Natural killer cell treated with Interleukin-12 subunit alpha and Interleukin-12 subunit beta and Interleukin-15 and Interleukin-18, amount 100 ng/mL, for 72 hours (primary cell): ENCODE measurements at regions not wholly inside any gene's neighbourhood (a gene's known extent, or its start where the extent isn't known, plus 50 kb on each side); places are given as distances from the start of the nearest gene placed in this dataset.

Experiments
- ATAC-seq, 2 donors: fragments of 150-1000 bp; cut with Tn5 transposase in 1 of 2; sonication (Bioruptor Pico), chemical (Tn5 transposase) in 1 of 2; 2 replicates each; pipeline ENCODE4 v1.10.0; 2021
- DNase-seq: peaks from one replicate; pipeline ENCODE4 v3.0.0; 2022; ENCODE audit warnings: low spot score
- H3K27ac Mint-ChIP-seq, 2 donors: 1 replicate in 1 of 2; 2 replicates in 1 of 2; pipeline ENCODE4 v1.8.0; 2022; ENCODE audit warnings: mixed read lengths in 2 of 2, mild to moderate bottlenecking in 1 of 2, moderate library complexity in 1 of 2
- H3K27me3 Mint-ChIP-seq, 2 donors: 1 replicate in 1 of 2; 2 replicates in 1 of 2; pipeline ENCODE4 v1.8.0; 2022; ENCODE audit warnings: mixed read lengths in 2 of 2
- H3K36me3 Mint-ChIP-seq: one replicate; pipeline ENCODE4 v1.8.0; 2022; ENCODE audit warnings: mixed read lengths
- H3K4me1 Mint-ChIP-seq, 2 donors: 1 replicate in 1 of 2; 2 replicates in 1 of 2; pipeline ENCODE4 v1.8.0; 2022; ENCODE audit warnings: low read depth in 2 of 2, mixed read lengths in 2 of 2, mild to moderate bottlenecking in 1 of 2
- H3K4me3 Mint-ChIP-seq: one replicate; pipeline ENCODE4 v1.8.0; 2022; ENCODE audit warnings: mixed read lengths
- H3K9me3 Mint-ChIP-seq: 2 replicates; pipeline ENCODE4 v1.8.0; 2022; ENCODE audit warnings: mixed read lengths

DNA sequence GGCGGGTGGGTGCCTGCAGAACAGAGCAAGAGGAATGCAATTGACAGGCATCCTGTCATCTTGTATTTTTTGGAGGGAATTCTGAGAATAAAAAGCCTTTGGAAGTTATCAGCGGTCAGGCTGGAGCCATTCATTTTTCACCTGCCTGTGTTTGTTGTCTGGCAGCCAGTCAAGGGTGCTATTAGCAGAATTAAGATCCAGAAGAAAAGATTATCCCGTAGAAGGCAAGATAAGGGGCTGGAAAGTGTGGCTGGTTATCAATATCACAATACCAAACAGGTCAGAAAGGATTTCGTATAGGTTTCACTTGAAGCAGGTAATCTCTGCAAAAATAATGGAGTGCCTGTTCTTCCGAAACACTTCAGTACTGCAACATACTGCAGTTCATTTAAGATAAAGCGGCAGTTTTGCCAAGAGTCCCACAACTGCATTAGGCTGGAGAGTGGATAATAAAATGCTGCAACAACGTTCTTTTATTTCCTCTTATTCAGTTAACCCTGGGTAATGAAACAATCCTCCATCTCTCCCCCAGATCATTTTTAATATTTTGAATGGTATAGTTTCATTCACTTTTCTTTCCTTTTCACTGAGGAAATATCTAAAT lies 171.2 kb upstream of the CDKN3 start:
- H3K4me3 Mint-ChIP-seq = no peak overlapping the region
- no peaks in the 10 kb centered on the region for H3K9me3 Mint-ChIP-seq
- H3K27me3 Mint-ChIP-seq = peaks cover 15 to 44% of the 10 kb centered on the region in 2 donors
- ATAC-seq (no peak), DNase-seq (no peak)
- H3K27ac Mint-ChIP-seq = no peak overlapping the region
- H3K36me3 Mint-ChIP-seq = no peaks in the 10 kb centered on the region
- no peaks in the 10 kb centered on the region for H3K4me1 Mint-ChIP-seq

DNA sequence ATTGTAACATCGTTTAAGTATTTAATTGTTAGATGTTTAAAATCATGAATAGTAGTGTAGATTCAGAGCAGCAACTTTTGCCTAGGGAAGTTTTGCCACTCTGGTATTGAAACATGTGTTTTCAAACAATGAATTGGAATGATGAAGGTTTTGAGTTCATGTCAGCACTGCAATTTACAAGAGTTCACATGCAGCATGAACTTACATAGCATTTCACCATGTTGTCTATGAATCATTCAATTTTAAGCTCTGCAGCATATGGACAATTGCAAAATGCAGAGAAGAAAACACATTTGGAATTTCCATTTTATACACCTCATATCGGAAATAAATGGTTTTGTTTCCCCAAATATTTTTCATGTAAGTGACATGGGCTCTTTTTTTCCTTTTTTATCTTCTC lies 170.7 kb upstream of the CDKN3 start:
- no peak overlapping the region for H3K27ac Mint-ChIP-seq
- no peak for ATAC-seq
- no peaks in the 10 kb centered on the region for H3K4me1 Mint-ChIP-seq
- no peaks in the 10 kb centered on the region for H3K9me3 Mint-ChIP-seq
- DNase-seq = no peak
- no peak overlapping the region for H3K4me3 Mint-ChIP-seq
- no peaks in the 10 kb centered on the region for H3K36me3 Mint-ChIP-seq
- H3K27me3 Mint-ChIP-seq = peaks cover 12 to 43% of the 10 kb centered on the region in 2 donors

GRCh38 chr14:54226558-54226957 lies 170.2 kb upstream of the CDKN3 start:
- Mint-ChIP-seq H3K9me3 (no peaks in the 10 kb centered on the region), H3K4me1 (no peaks in the 10 kb centered on the region), H3K4me3 (no peak overlapping the region), H3K36me3 (no peaks in the 10 kb centered on the region), H3K27ac (no peak overlapping the region), H3K27me3 (peaks cover 12 to 43% of the 10 kb centered on the region in 2 donors)
- no peak for ATAC-seq
- DNase-seq = no peak

DNA sequence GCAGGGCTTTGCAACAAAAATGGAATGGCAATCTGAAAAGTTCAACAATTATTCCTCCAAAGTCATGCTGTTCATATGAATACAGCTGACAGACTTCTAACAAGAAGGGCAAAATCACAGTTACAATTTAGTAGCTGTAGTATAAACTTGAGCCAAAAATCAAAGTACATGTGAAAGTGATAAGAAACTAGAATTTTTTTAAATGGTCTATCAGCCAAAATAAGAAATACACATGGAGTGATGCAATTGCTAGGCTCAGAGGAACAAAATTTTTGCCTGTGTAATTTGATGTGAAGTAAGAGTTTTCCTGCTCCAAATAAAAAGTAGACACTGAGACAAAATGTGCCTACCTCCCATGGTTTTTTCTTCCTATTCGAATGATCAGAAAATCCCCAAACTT lies 167.7 kb upstream of the CDKN3 start:
- DNase-seq (no peak), ATAC-seq (no peak)
- H3K4me3 Mint-ChIP-seq = no peak overlapping the region
- H3K9me3 Mint-ChIP-seq = no peaks in the 10 kb centered on the region
- H3K27ac Mint-ChIP-seq = no peak overlapping the region
- no peaks in the 10 kb centered on the region for H3K36me3 Mint-ChIP-seq
- H3K27me3 Mint-ChIP-seq = peaks cover 0 to 28% of the 10 kb centered on the region in 2 donors
- H3K4me1 Mint-ChIP-seq = no peaks in the 10 kb centered on the region

DNA sequence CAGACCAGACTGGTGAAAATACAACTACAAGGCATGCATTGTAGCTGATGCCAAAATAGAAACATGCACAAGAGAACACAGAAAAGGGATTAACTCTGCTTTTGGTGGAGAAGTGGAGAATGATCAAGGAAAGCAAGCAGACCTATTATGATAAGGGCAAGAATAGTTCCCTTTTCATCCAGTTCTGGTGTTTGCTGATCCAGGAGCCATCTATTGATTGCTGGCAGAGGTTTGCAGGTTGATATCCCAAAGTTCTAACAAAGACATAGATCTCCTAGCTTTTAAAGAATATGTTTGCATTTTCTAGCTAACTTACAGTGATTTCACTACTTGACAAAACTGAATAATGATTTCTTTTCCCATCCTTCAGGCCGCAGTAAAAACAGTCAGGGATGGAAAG lies 166.2 kb upstream of the CDKN3 start:
- DNase-seq = no peak
- peaks cover 3% of the 10 kb centered on the region for H3K9me3 Mint-ChIP-seq
- no peak for ATAC-seq
- no peaks in the 10 kb centered on the region for H3K36me3 Mint-ChIP-seq
- peaks cover 0 to 22% of the 10 kb centered on the region in 2 donors for H3K27me3 Mint-ChIP-seq
- H3K27ac Mint-ChIP-seq = no peak overlapping the region
- H3K4me3 Mint-ChIP-seq = no peak overlapping the region
- H3K4me1 Mint-ChIP-seq = no peaks in the 10 kb centered on the region

GRCh38 chr14:54232735-54233134 lies 164.1 kb upstream of the CDKN3 start:
- Mint-ChIP-seq H3K36me3 (no peaks in the 10 kb centered on the region), H3K27ac (no peak overlapping the region), H3K27me3 (peaks cover 0 to 14% of the 10 kb centered on the region in 2 donors), H3K4me1 (no peaks in the 10 kb centered on the region), H3K9me3 (peaks cover 3% of the 10 kb centered on the region), H3K4me3 (no peak overlapping the region)
- ATAC-seq (no peak), DNase-seq (no peak)

- Mint-ChIP-seq H3K4me3 (no peak overlapping the region), H3K9me3 (no peaks in the 10 kb centered on the region), H3K4me1 (no peaks in the 10 kb centered on the region), H3K27me3 (peaks cover 3 to 9% of the 10 kb centered on the region in 2 donors), H3K36me3 (no peaks in the 10 kb centered on the region), H3K27ac (no peak overlapping the region)
- peak in 1 of 2 donors; percentile 11 for ATAC-seq
- no peak for DNase-seq
These were observed 155.3 kb upstream of the CDKN3 start for GRCh38 chr14:54241517-54241916.

DNA sequence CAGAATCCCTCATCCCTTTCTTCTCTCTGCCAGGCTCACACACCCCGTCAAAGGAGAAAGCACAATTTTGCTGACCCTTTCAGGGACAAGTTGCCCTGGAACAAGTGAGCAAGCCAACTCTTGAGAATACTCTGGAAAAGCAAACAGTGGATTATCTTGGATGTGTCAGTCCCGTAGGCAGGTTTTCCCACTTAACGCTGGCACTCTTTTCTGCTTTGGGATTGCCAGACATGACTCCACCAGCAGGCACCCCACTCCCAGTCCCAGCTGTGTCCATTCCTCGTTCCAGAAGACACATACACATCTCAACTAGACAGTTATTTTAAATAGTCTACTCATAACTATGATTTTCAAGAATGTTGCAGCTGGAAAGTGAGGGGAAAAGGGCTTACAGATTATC lies 145.5 kb upstream of the CDKN3 start:
- no peaks in the 10 kb centered on the region for H3K36me3 Mint-ChIP-seq
- DNase-seq (no peak), ATAC-seq (no peak)
- H3K4me1 Mint-ChIP-seq = no peaks in the 10 kb centered on the region
- H3K4me3 Mint-ChIP-seq = no peak overlapping the region
- no peaks in the 10 kb centered on the region for H3K9me3 Mint-ChIP-seq
- H3K27ac Mint-ChIP-seq = no peak overlapping the region
- peaks cover 15 to 31% of the 10 kb centered on the region in 2 donors for H3K27me3 Mint-ChIP-seq

DNA sequence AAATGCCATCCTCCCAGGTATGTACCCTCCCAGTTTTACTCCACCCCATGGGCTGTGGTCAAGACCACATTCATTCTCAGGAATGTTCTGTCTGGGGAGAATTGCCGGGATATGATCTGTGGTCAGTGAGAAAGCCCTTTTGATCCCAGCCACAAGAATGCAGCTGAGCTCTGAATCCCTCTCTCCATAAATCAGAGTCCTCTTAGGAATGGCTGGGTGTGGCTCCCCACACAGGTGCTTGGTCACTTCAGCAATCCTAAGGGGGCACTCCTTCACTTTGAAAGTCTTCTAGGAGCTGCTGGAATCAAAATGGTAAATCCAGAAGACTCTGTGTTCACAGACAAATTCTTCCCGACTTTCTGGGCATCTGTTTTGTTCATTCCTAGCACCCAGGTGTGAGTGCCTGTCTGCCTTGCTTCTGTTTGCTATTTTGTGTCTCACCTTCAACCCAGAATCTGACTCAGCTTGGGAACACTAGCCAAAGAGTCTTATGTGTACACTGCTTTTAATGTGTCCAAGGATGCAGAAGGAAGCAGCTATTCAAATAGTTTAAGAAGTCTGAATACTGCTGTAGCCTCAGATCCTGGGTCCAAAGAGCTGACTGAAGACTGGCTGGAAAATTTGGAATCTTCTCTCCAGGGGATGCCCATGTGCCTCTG lies 144.6 kb upstream of the CDKN3 start:
- Mint-ChIP-seq H3K9me3 (no peaks in the 10 kb centered on the region), H3K4me3 (no peak overlapping the region), H3K27ac (no peak overlapping the region), H3K36me3 (no peaks in the 10 kb centered on the region), H3K27me3 (peaks cover 13 to 24% of the 10 kb centered on the region in 2 donors), H3K4me1 (no peaks in the 10 kb centered on the region)
- ATAC-seq (no peak), DNase-seq (no peak)

GRCh38 chr14:54253195-54253947 lies 143.4 kb upstream of the CDKN3 start:
- Mint-ChIP-seq H3K27ac (no peak overlapping the region), H3K9me3 (no peaks in the 10 kb centered on the region), H3K4me3 (no peak overlapping the region), H3K36me3 (no peaks in the 10 kb centered on the region), H3K27me3 (peaks cover 13 to 22% of the 10 kb centered on the region in 2 donors), H3K4me1 (no peaks in the 10 kb centered on the region)
- DNase-seq = no peak
- peak in 1 of 2 donors; percentile 14 for ATAC-seq

DNA sequence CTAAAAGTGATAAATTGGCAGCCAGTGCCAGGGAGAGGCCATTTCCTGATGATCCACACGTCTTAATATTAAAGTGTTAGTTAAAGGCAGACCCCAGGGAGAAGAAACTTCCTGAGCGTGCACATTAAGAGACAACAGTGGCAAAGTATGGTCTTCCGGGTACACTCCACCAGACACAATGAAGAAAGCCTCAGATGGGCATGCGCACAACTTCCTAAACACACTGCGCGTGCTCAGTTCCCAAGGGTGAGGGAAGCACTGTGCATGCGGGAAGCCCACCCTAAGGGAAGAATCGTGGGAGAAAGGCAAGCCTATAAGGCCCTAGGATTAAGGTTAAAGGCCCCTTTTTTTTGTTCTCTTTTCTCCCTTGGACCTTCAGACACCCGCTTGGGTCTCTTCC lies 140.7 kb upstream of the CDKN3 start:
- DNase-seq (no peak), ATAC-seq (no peak)

DNA sequence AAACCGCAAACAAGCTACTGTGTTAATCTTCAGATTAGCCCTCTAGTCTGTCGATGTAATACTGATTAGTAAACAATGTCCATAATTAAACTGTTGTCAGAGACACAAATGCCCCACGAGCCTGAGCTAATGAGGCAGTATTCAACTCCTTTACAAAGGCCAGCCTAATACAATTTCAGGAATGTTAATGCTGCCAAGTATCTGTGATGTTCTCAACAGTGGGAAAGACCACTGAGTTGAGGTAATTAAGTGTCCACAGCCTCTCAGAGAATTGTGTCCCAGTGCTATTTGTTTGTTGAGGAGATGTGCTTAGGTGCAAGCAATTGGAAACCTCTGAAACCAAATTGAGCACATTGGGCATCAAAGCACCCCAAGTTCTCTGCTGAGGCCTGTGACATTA lies 139.4 kb upstream of the CDKN3 start:
- no peaks in the 10 kb centered on the region for H3K9me3 Mint-ChIP-seq
- no peaks in the 10 kb centered on the region for H3K4me1 Mint-ChIP-seq
- H3K36me3 Mint-ChIP-seq = no peaks in the 10 kb centered on the region
- no peak overlapping the region for H3K4me3 Mint-ChIP-seq
- peaks cover 14 to 44% of the 10 kb centered on the region in 2 donors for H3K27me3 Mint-ChIP-seq
- H3K27ac Mint-ChIP-seq = no peak overlapping the region
- ATAC-seq (no peak), DNase-seq (no peak)

More for the DNA sequence above, 140.7 kb upstream of the CDKN3 start:
- Mint-ChIP-seq H3K4me3 (no peak overlapping the region), H3K4me1 (no peaks in the 10 kb centered on the region), H3K27ac (no peak overlapping the region), H3K27me3 (peaks cover 14 to 38% of the 10 kb centered on the region in 2 donors), H3K36me3 (no peaks in the 10 kb centered on the region), H3K9me3 (no peaks in the 10 kb centered on the region)

DNA sequence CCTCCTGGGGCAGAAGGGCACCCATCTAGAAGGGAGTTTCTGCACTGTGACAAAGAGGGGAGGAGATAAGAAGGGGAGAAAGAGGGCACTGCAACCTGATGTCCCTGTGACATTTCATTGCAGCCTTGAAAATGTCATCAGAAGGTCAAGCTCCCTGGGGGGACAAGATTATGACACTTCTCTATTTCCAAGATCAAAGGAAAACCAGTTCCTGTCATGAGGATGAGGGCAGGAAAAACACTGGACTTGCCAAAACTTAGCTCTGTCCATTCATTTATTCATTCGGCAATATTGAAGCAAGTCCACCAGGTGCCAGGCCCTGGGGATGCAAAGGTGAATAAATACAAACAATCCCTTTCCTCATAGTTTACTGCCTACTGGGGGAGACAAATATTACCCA lies 138.4 kb upstream of the CDKN3 start:
- H3K27me3 Mint-ChIP-seq = peaks cover 14 to 48% of the 10 kb centered on the region in 2 donors
- no peak overlapping the region for H3K4me3 Mint-ChIP-seq
- H3K27ac Mint-ChIP-seq = no peak overlapping the region
- ATAC-seq = no peak
- H3K9me3 Mint-ChIP-seq = no peaks in the 10 kb centered on the region
- no peak for DNase-seq
- H3K36me3 Mint-ChIP-seq = no peaks in the 10 kb centered on the region
- no peaks in the 10 kb centered on the region for H3K4me1 Mint-ChIP-seq

DNA sequence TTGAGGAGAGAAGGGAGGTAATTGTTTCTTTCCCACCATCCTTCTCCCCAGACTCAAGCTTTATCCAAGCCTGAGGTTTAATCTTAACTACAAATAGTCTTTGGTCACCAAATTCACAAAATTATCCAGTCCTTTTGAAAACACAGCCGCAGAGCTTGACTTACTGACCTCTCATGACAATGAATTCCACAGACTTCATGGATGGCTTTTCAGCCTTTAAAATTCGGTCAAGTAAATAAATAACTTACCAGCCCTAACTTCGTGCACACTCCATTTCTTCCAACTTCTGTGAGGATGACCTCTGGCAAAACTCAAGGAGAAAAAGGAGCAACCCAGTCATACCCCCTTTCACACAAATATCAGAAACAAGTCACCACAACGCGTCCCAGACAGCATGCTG lies 137.0 kb upstream of the CDKN3 start:
- no peak for DNase-seq
- Mint-ChIP-seq H3K36me3 (no peaks in the 10 kb centered on the region), H3K4me1 (no peaks in the 10 kb centered on the region), H3K27me3 (peaks cover 5 to 43% of the 10 kb centered on the region in 2 donors), H3K27ac (no peak overlapping the region), H3K4me3 (no peak overlapping the region), H3K9me3 (no peaks in the 10 kb centered on the region)
- no peak for ATAC-seq
